ENCODE measurements at regions not wholly inside any gene's neighbourhood (a gene's known extent, or its start where the extent isn't known, plus 50 kb on each side); places are given as distances from the start of the nearest gene placed in this dataset.

- Histone ChIP-seq H3K27me3 (ENCODE audit: low read length) (no peaks in the 10 kb centered on the region), H3K27ac (ENCODE audit: low read depth, low read length) (no peak overlapping the region), H3F3A (ENCODE audit: insufficient read depth) (no peaks in the 10 kb centered on the region), H3K9me2 (replicated peaks; ENCODE audit: insufficient read depth, low read length) (no peaks in the 10 kb centered on the region), H4K20me1 (ENCODE audit: low read depth, low read length) (no peaks in the 10 kb centered on the region), H3K9me3 (ENCODE audit: insufficient read depth, low read length) (no peaks in the 10 kb centered on the region), H3K4me2 (ENCODE audit: low read depth, low read length, poor library complexity, severe bottlenecking) (no peak overlapping the region), H3K9ac (ENCODE audit: low read length) (no peak overlapping the region), H3K79me2 (ENCODE audit: insufficient read depth, low read length) (no peaks in the 10 kb centered on the region), H3K4me3 (ENCODE audit: insufficient read depth, low read length, poor library complexity, severe bottlenecking) (no peak overlapping the region), H3K36me3 (ENCODE audit: low read length) (no peaks in the 10 kb centered on the region), H2AFZ (ENCODE audit: low read depth, low read length, severe bottlenecking) (no peak overlapping the region)
- TF ChIP-seq EZH2phosphoT487 (conservative IDR thresholded peaks at IDR 0.05; ENCODE audit: low read length) (no peak), CTCF (IDR thresholded peaks at IDR 0.05; ENCODE audit: insufficient read depth, low read length, poor library complexity, severe bottlenecking) (no peak)
These were observed 416.6 kb downstream of the KIF4B start for GRCh38 chr5:155430192-155430591.

- no peak for TF ChIP-seq EZH2phosphoT487 (conservative IDR thresholded peaks at IDR 0.05; ENCODE audit: low read length)
- TF ChIP-seq CTCF (IDR thresholded peaks at IDR 0.05; ENCODE audit: insufficient read depth, low read length, poor library complexity, severe bottlenecking): no peak
- Histone ChIP-seq H3K36me3 (ENCODE audit: low read length) (no peaks in the 10 kb centered on the region), H3K27ac (ENCODE audit: low read depth, low read length) (no peak overlapping the region), H3K4me2 (ENCODE audit: low read depth, low read length, poor library complexity, severe bottlenecking) (no peak overlapping the region), H3F3A (ENCODE audit: insufficient read depth) (no peaks in the 10 kb centered on the region), H3K27me3 (ENCODE audit: low read length) (no peaks in the 10 kb centered on the region), H2AFZ (ENCODE audit: low read depth, low read length, severe bottlenecking) (no peak overlapping the region), H3K9me2 (replicated peaks; ENCODE audit: insufficient read depth, low read length) (no peaks in the 10 kb centered on the region), H3K9ac (ENCODE audit: low read length) (no peak overlapping the region), H3K4me3 (ENCODE audit: insufficient read depth, low read length, poor library complexity, severe bottlenecking) (no peak overlapping the region), H4K20me1 (ENCODE audit: low read depth, low read length) (no peaks in the 10 kb centered on the region), H3K9me3 (ENCODE audit: insufficient read depth, low read length) (no peaks in the 10 kb centered on the region), H3K79me2 (ENCODE audit: insufficient read depth, low read length) (no peaks in the 10 kb centered on the region)
These were observed 420.7 kb downstream of the KIF4B start for GRCh38 chr5:155434267-155434666.

GRCh38 chr5:155434681-155435080, 421.1 kb downstream of the KIF4B start:
- no peaks in the 10 kb centered on the region for H3K79me2 ChIP-seq (ENCODE audit: insufficient read depth, low read length)
- H3K9me2 ChIP-seq (replicated peaks; ENCODE audit: insufficient read depth, low read length): no peaks in the 10 kb centered on the region
- no peak overlapping the region for H3K4me3 ChIP-seq (ENCODE audit: insufficient read depth, low read length, poor library complexity, severe bottlenecking)
- TF ChIP-seq CTCF (IDR thresholded peaks at IDR 0.05; ENCODE audit: insufficient read depth, low read length, poor library complexity, severe bottlenecking) (no peak), EZH2phosphoT487 (conservative IDR thresholded peaks at IDR 0.05; ENCODE audit: low read length) (no peak)
- no peaks in the 10 kb centered on the region for H4K20me1 ChIP-seq (ENCODE audit: low read depth, low read length)
- no peak overlapping the region for H2AFZ ChIP-seq (ENCODE audit: low read depth, low read length, severe bottlenecking)
- H3K27me3 ChIP-seq (ENCODE audit: low read length): no peaks in the 10 kb centered on the region
- no peaks in the 10 kb centered on the region for H3F3A ChIP-seq (ENCODE audit: insufficient read depth)
- H3K36me3 ChIP-seq (ENCODE audit: low read length): no peaks in the 10 kb centered on the region
- no peak overlapping the region for H3K27ac ChIP-seq (ENCODE audit: low read depth, low read length)
- no peak overlapping the region for H3K9ac ChIP-seq (ENCODE audit: low read length)
- H3K4me2 ChIP-seq (ENCODE audit: low read depth, low read length, poor library complexity, severe bottlenecking): no peak overlapping the region
- no peaks in the 10 kb centered on the region for H3K9me3 ChIP-seq (ENCODE audit: insufficient read depth, low read length)
